ENCODE measurements at regions not wholly inside any gene's neighbourhood (a gene's known extent, or its start where the extent isn't known, plus 50 kb on each side); places are given as distances from the start of the nearest gene placed in this dataset.

DNA sequence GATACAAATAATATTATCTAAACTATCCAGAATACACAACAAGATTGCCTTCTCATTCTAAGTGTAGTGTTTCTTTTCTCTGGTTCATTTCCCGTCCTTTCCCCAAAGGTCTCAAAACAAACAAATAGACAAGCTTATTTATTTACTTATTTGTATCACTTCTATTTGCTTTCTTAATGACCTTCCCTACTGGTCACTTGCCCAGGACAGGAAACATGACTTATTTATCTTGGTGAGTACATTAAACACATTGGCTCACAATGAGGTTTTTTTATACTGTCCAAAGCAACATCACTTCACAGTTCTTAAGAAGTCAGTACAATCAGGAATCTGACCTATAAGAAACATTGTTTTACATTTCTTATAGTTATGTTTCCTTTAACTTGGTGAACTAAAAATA is 123.3 kb upstream of the KYNU start:
- Histone ChIP-seq H3K9ac (ENCODE audit: low read length) (no peak overlapping the region), H3K27ac (ENCODE audit: low read length in 2 of 2) (no peak overlapping the region), H3K27me3 (replicated peaks in 1 of 4; ENCODE audit: control extremely low read depth in 1 of 4, control insufficient read depth in 3 of 4, insufficient read depth in 4 of 4, low read length in 3 of 4) (no peaks in the 10 kb centered on the region), H3K9me3 (ENCODE audit: control extremely low read depth in 1 of 3, control insufficient read depth in 2 of 3, insufficient read depth in 1 of 3, low read length in 2 of 3) (no peaks in the 10 kb centered on the region), H3K36me3 (replicated peaks in 1 of 2; ENCODE audit: control extremely low read depth in 1 of 2, control insufficient read depth in 1 of 2, extremely low read depth in 1 of 2, insufficient read depth in 2 of 2, low read length in 1 of 2) (no peaks in the 10 kb centered on the region), H3K4me1 (ENCODE audit: control insufficient read depth in 2 of 2, insufficient read depth in 2 of 2, low read length in 2 of 2) (no peaks in the 10 kb centered on the region), H3K79me2 (ENCODE audit: control insufficient read depth, insufficient read depth, low read length) (no peaks in the 10 kb centered on the region), H2AFZ (ENCODE audit: insufficient read depth, low read depth, low read length, poor library complexity, severe bottlenecking) (no peak overlapping the region), H3K4me2 (replicated peaks; ENCODE audit: low read depth, low read length, poor library complexity, severe bottlenecking) (no peak overlapping the region), H4K20me1 (ENCODE audit: control insufficient read depth, insufficient read depth, low read length, poor library complexity, severe bottlenecking) (no peaks in the 10 kb centered on the region), H3K4me3 (ENCODE audit: control extremely low read depth in 1 of 5, extremely low read depth in 1 of 5, insufficient read depth in 1 of 5, low read depth in 2 of 5, low read length in 4 of 5) (no peak overlapping the region)
- Mint-ChIP-seq H3K4me1 (no peaks in the 10 kb centered on the region), H3K27me3 (peaks cover 3% of the 10 kb centered on the region), H3K27ac (no peak overlapping the region), H3K9me3 (ENCODE audit: insufficient read depth) (no peaks in the 10 kb centered on the region), H3K4me3 (no peak overlapping the region)
- ATAC-seq (ENCODE audit: low read depth) (no peak), DNase-seq (no peak)
- POLR2A ChIA-PET: no interaction called here
- WGBS (ENCODE audit: insufficient coverage): no CpG with 5 or more reads among the region's 1 CpG
- CTCF ChIA-PET: interaction anchor here (1.0 kb wide), 1 partner anchor 9 kb away, joined by 3 read pairs; no protein-coding TSS in a partner anchor
- intact Hi-C loops (cut with micrococcal nuclease): no loop called here
- TF ChIP-seq EZH2 (IDR thresholded peaks at IDR 0.05; ENCODE audit: borderline replicate concordance, insufficient read depth, low read depth, low read length, poor library complexity, severe bottlenecking): no peak
- TF ChIP-seq, protein P1, sequence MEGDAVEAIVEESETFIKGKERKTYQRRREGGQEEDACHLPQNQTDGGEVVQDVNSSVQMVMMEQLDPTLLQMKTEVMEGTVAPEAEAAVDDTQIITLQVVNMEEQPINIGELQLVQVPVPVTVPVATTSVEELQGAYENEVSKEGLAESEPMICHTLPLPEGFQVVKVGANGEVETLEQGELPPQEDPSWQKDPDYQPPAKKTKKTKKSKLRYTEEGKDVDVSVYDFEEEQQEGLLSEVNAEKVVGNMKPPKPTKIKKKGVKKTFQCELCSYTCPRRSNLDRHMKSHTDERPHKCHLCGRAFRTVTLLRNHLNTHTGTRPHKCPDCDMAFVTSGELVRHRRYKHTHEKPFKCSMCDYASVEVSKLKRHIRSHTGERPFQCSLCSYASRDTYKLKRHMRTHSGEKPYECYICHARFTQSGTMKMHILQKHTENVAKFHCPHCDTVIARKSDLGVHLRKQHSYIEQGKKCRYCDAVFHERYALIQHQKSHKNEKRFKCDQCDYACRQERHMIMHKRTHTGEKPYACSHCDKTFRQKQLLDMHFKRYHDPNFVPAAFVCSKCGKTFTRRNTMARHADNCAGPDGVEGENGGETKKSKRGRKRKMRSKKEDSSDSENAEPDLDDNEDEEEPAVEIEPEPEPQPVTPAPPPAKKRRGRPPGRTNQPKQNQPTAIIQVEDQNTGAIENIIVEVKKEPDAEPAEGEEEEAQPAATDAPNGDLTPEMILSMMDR (IDR thresholded peaks at IDR 0.05): no peak

DNA sequence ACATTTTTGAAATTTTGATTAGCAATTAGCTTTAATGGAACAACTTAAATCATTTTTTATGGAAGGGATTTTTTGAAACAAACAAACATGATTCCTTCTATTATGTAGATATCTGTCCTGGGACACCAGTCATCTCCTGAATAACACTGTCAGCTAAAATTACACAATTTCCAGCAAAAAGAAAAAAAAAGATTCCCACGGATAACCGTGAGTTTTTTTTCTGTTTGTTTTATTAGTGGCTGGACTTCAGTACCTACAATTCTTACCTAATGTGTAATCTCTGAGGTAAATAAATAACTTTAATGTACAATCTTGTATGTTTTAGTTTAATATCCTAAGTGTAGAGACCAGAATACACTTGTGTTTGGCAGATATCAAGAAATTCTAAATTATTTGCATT is 126.6 kb upstream of the KYNU start:
- H3K9ac ChIP-seq (ENCODE audit: low read length): no peak overlapping the region
- H3K4me3 ChIP-seq (ENCODE audit: control extremely low read depth in 1 of 5, extremely low read depth in 1 of 5, insufficient read depth in 1 of 5, low read depth in 2 of 5, low read length in 4 of 5): no peak overlapping the region
- ATAC-seq (ENCODE audit: low read depth): no peak
- Mint-ChIP-seq H3K27ac (no peak overlapping the region), H3K27me3 (no peaks in the 10 kb centered on the region), H3K9me3 (ENCODE audit: insufficient read depth) (no peaks in the 10 kb centered on the region), H3K4me3 (no peak overlapping the region), H3K4me1 (no peaks in the 10 kb centered on the region)
- H3K27ac ChIP-seq (ENCODE audit: low read length in 2 of 2): no peak overlapping the region
- H3K4me1 ChIP-seq (ENCODE audit: control insufficient read depth in 2 of 2, insufficient read depth in 2 of 2, low read length in 2 of 2): no peaks in the 10 kb centered on the region
- H3K9me3 ChIP-seq (ENCODE audit: control extremely low read depth in 1 of 3, control insufficient read depth in 2 of 3, insufficient read depth in 1 of 3, low read length in 2 of 3): peaks cover 0 to 6% (median 0%) of the 10 kb centered on the region in 3 donors
- H3K27me3 ChIP-seq (replicated peaks in 1 of 4; ENCODE audit: control extremely low read depth in 1 of 4, control insufficient read depth in 3 of 4, insufficient read depth in 4 of 4, low read length in 3 of 4): no peaks in the 10 kb centered on the region
- no peak overlapping the region for H2AFZ ChIP-seq (ENCODE audit: insufficient read depth, low read depth, low read length, poor library complexity, severe bottlenecking)
- no CpG with 5 or more reads among the region's 2 CpGs for WGBS (ENCODE audit: insufficient coverage)
- ChIA-PET CTCF (no interaction called here), POLR2A (no interaction called here)
- no peaks in the 10 kb centered on the region for H4K20me1 ChIP-seq (ENCODE audit: control insufficient read depth, insufficient read depth, low read length, poor library complexity, severe bottlenecking)
- DNase-seq: no peak
- no peak overlapping the region for H3K4me2 ChIP-seq (replicated peaks; ENCODE audit: low read depth, low read length, poor library complexity, severe bottlenecking)
- intact Hi-C loops (cut with micrococcal nuclease): no loop called here
- H3K79me2 ChIP-seq (ENCODE audit: control insufficient read depth, insufficient read depth, low read length): no peaks in the 10 kb centered on the region
- no peak for TF ChIP-seq EZH2 (IDR thresholded peaks at IDR 0.05; ENCODE audit: borderline replicate concordance, insufficient read depth, low read depth, low read length, poor library complexity, severe bottlenecking)
- TF ChIP-seq, protein P1 (IDR thresholded peaks at IDR 0.05): no peak
- no peaks in the 10 kb centered on the region for H3K36me3 ChIP-seq (replicated peaks in 1 of 2; ENCODE audit: control extremely low read depth in 1 of 2, control insufficient read depth in 1 of 2, extremely low read depth in 1 of 2, insufficient read depth in 2 of 2, low read length in 1 of 2)

All from B cell (primary cell).